HS-27A (cell line): ENCODE measurements at regions not wholly inside any gene's neighbourhood (a gene's known extent, or its start where the extent isn't known, plus 50 kb on each side); places are given as distances from the start of the nearest gene placed in this dataset.

ENCODE experiments used
- DNase-seq: peaks from one replicate; pipeline ENCODE4 v3.0.0-alpha.2; 2012; ENCODE audit warnings: low read depth, missing footprints

- no peak for DNase-seq
These were observed 437.6 kb downstream of the GPAM start for GRCh38 chr10:111745982-111746381.

GRCh38 chr10:111747751-111748150, 435.8 kb downstream of the GPAM start:
- no peak for DNase-seq

GRCh38 chr10:111748184-111748583, 435.4 kb downstream of the GPAM start:
- no peak for DNase-seq

GRCh38 chr10:111750165-111750849, 433.3 kb downstream of the GPAM start:
- DNase-seq = no peak

- DNase-seq = no peak
These were observed 427.1 kb downstream of the GPAM start for GRCh38 chr10:111756217-111757061.

GRCh38 chr10:111758593-111758992, 425.0 kb downstream of the GPAM start:
- DNase-seq = no peak

- no peak for DNase-seq
These were observed 421.5 kb downstream of the GPAM start for GRCh38 chr10:111762114-111762513.

- no peak for DNase-seq
These were observed 418.3 kb downstream of the GPAM start for GRCh38 chr10:111765216-111765615.

- no peak for DNase-seq
These were observed 417.1 kb downstream of the GPAM start for GRCh38 chr10:111766464-111766863.

GRCh38 chr10:111767661-111768060, 415.9 kb downstream of the GPAM start:
- no peak for DNase-seq

- DNase-seq = no peak
These were observed 409.6 kb downstream of the GPAM start for GRCh38 chr10:111773950-111774349.

- DNase-seq = no peak
These were observed 409.1 kb downstream of the GPAM start for GRCh38 chr10:111774486-111774885.

- no peak for DNase-seq
These were observed 399.1 kb downstream of the GPAM start for GRCh38 chr10:111784436-111784835.

GRCh38 chr10:111784946-111785465, 398.6 kb downstream of the GPAM start:
- no peak for DNase-seq

- DNase-seq = no peak
These were observed 397.6 kb downstream of the GPAM start for GRCh38 chr10:111785921-111786320.

- DNase-seq = no peak
These were observed 393.7 kb downstream of the GPAM start for GRCh38 chr10:111789821-111790220.

- no peak for DNase-seq
These were observed 381.7 kb downstream of the GPAM start for GRCh38 chr10:111801841-111802240.

GRCh38 chr10:111804781-111805180, 378.8 kb downstream of the GPAM start:
- DNase-seq = no peak

- DNase-seq = no peak
These were observed 372.0 kb downstream of the GPAM start for GRCh38 chr10:111811517-111811916.

- DNase-seq = no peak
These were observed 363.1 kb downstream of the GPAM start for GRCh38 chr10:111820471-111820870.

GRCh38 chr10:111821871-111822270, 361.7 kb downstream of the GPAM start:
- DNase-seq = no peak

GRCh38 chr10:111822661-111823060, 360.9 kb downstream of the GPAM start:
- DNase-seq = no peak

GRCh38 chr10:111824128-111824527, 359.4 kb downstream of the GPAM start:
- no peak for DNase-seq
